ENCODE measurements at regions not wholly inside any gene's neighbourhood (a gene's known extent, or its start where the extent isn't known, plus 50 kb on each side); places are given as distances from the start of the nearest gene placed in this dataset.
"Not testable (repeated sequence)": the region's sequence is repeated elsewhere in the genome, so short reads cannot be mapped to it uniquely, and the experiment has no call there.

GRCh38 chr2:215889240-215889969 lies 123.9 kb downstream of the MREG start:
- not testable (repeated sequence) for H3K27ac ChIP-seq (ENCODE audit: low read depth in 1 of 2, low read length in 2 of 2); H3K9me3 ChIP-seq (ENCODE audit: control insufficient read depth in 4 of 4, low read length in 3 of 4); H3K36me3 ChIP-seq (ENCODE audit: control insufficient read depth in 4 of 4, insufficient read depth in 3 of 4, low read depth in 1 of 4, low read length in 3 of 4); H3K9ac ChIP-seq (ENCODE audit: low read depth in 1 of 2, low read length in 2 of 2); H3K27me3 ChIP-seq (ENCODE audit: control insufficient read depth in 4 of 4, insufficient read depth in 4 of 4, low read length in 3 of 4); H3K4me3 ChIP-seq (ENCODE audit: low read depth in 1 of 3, low read length in 3 of 3); H3K4me1 ChIP-seq (ENCODE audit: control insufficient read depth in 4 of 4, insufficient read depth in 4 of 4, low read length in 3 of 4); DNase-seq (ENCODE audit: low spot score)
- WGBS = 88% methylated on average over 4 of the region's 4 CpGs

DNA sequence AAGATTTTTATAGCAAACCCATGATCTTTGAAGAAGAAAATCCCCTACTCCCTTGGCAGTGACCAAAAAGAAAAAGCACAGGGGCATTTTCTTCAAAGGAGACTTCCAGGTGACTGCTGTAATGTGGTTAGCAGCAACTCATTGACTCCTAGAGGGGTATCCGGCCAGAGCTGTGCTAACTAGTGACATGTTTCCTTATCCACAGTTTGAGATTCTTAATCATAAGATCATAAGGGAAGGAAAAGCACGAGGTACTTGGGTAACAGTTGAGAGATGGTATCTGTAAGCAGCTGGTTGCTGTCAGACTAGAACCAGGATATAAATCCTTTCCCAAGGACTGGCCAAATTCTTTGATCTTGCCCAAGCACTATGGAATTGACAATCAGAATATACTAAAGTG lies 124.7 kb downstream of the MREG start:
- Histone ChIP-seq H3K4me1 (ENCODE audit: control insufficient read depth in 4 of 4, insufficient read depth in 4 of 4, low read length in 3 of 4) (peaks cover under 1 to 5% (median 2%) of the 10 kb centered on the region in 4 donors), H3K27ac (ENCODE audit: low read depth in 1 of 2, low read length in 2 of 2) (no peak overlapping the region), H3K27me3 (ENCODE audit: control insufficient read depth in 4 of 4, insufficient read depth in 4 of 4, low read length in 3 of 4) (no peaks in the 10 kb centered on the region), H3K9me3 (ENCODE audit: control insufficient read depth in 4 of 4, low read length in 3 of 4) (no peaks in the 10 kb centered on the region), H3K4me3 (ENCODE audit: low read depth in 1 of 3, low read length in 3 of 3) (no peak overlapping the region), H3K9ac (ENCODE audit: low read depth in 1 of 2, low read length in 2 of 2) (no peak overlapping the region), H3K36me3 (ENCODE audit: control insufficient read depth in 4 of 4, insufficient read depth in 3 of 4, low read depth in 1 of 4, low read length in 3 of 4) (no peaks in the 10 kb centered on the region)
- no peak for DNase-seq (ENCODE audit: low spot score)
- WGBS = 63% methylated on average over 2 of the region's 2 CpGs
- TF ChIP-seq HNF4A (conservative IDR thresholded peaks at IDR 0.05) (no peak), GABPA (IDR thresholded peaks at IDR 0.05 in 1 of 2, conservative IDR thresholded peaks at IDR 0.05 in 1 of 2) (no peak), FOXA2 (IDR thresholded peaks at IDR 0.05) (no peak), ATF3 (IDR thresholded peaks at IDR 0.05) (no peak), HNF4G (IDR thresholded peaks at IDR 0.05) (no peak), RAD21 (IDR thresholded peaks at IDR 0.05) (no peak), YY1 (IDR thresholded peaks at IDR 0.05) (no peak), RXRA (IDR thresholded peaks at IDR 0.05) (no peak), SP1 (IDR thresholded peaks at IDR 0.05) (no peak), FOXA1 (IDR thresholded peaks at IDR 0.05) (no peak), NR2F2 (IDR thresholded peaks at IDR 0.05) (no peak), EGR1 (IDR thresholded peaks at IDR 0.05; ENCODE audit: low read depth in 2 of 2) (no peak), JUND (IDR thresholded peaks at IDR 0.05) (no peak)
- TF ChIP-seq, protein P1, sequence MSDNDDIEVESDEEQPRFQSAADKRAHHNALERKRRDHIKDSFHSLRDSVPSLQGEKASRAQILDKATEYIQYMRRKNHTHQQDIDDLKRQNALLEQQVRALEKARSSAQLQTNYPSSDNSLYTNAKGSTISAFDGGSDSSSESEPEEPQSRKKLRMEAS (IDR thresholded peaks at IDR 0.05) = no peak
- TF ChIP-seq, protein P2, sequence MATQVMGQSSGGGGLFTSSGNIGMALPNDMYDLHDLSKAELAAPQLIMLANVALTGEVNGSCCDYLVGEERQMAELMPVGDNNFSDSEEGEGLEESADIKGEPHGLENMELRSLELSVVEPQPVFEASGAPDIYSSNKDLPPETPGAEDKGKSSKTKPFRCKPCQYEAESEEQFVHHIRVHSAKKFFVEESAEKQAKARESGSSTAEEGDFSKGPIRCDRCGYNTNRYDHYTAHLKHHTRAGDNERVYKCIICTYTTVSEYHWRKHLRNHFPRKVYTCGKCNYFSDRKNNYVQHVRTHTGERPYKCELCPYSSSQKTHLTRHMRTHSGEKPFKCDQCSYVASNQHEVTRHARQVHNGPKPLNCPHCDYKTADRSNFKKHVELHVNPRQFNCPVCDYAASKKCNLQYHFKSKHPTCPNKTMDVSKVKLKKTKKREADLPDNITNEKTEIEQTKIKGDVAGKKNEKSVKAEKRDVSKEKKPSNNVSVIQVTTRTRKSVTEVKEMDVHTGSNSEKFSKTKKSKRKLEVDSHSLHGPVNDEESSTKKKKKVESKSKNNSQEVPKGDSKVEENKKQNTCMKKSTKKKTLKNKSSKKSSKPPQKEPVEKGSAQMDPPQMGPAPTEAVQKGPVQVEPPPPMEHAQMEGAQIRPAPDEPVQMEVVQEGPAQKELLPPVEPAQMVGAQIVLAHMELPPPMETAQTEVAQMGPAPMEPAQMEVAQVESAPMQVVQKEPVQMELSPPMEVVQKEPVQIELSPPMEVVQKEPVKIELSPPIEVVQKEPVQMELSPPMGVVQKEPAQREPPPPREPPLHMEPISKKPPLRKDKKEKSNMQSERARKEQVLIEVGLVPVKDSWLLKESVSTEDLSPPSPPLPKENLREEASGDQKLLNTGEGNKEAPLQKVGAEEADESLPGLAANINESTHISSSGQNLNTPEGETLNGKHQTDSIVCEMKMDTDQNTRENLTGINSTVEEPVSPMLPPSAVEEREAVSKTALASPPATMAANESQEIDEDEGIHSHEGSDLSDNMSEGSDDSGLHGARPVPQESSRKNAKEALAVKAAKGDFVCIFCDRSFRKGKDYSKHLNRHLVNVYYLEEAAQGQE (IDR thresholded peaks at IDR 0.05) = no peak

GRCh38 chr2:215887303-215887702 lies 126.0 kb downstream of the MREG start:
- Histone ChIP-seq H3K27me3 (ENCODE audit: control insufficient read depth in 4 of 4, insufficient read depth in 4 of 4, low read length in 3 of 4) (no peaks in the 10 kb centered on the region), H3K9ac (ENCODE audit: low read depth in 1 of 2, low read length in 2 of 2) (no peak overlapping the region), H3K27ac (ENCODE audit: low read depth in 1 of 2, low read length in 2 of 2) (no peak overlapping the region), H3K9me3 (ENCODE audit: control insufficient read depth in 4 of 4, low read length in 3 of 4) (no peaks in the 10 kb centered on the region), H3K36me3 (ENCODE audit: control insufficient read depth in 4 of 4, insufficient read depth in 3 of 4, low read depth in 1 of 4, low read length in 3 of 4) (no peaks in the 10 kb centered on the region), H3K4me1 (ENCODE audit: control insufficient read depth in 4 of 4, insufficient read depth in 4 of 4, low read length in 3 of 4) (peaks cover 0 to 5% (median 0%) of the 10 kb centered on the region in 4 donors), H3K4me3 (ENCODE audit: low read depth in 1 of 3, low read length in 3 of 3) (no peak overlapping the region)
- TF ChIP-seq FOXA2 (IDR thresholded peaks at IDR 0.05) (no peak), JUND (IDR thresholded peaks at IDR 0.05) (no peak), ZBTB33 (IDR thresholded peaks at IDR 0.05) (no peak), EGR1 (IDR thresholded peaks at IDR 0.05; ENCODE audit: low read depth in 2 of 2) (no peak), RXRA (IDR thresholded peaks at IDR 0.05) (no peak), NR2F2 (IDR thresholded peaks at IDR 0.05) (no peak)
- TF ChIP-seq, protein P2 (IDR thresholded peaks at IDR 0.05) = no peak
- DNase-seq (ENCODE audit: low spot score) = no peak
- 48% methylated on average over 2 of the region's 2 CpGs for WGBS

All from liver (tissue), 7 donors.